Thoracic aorta (tissue), 2 donors: ENCODE measurements at regions not wholly inside any gene's neighbourhood (a gene's known extent, or its start where the extent isn't known, plus 50 kb on each side); places are given as distances from the start of the nearest gene placed in this dataset.
"Not testable (repeated sequence)": the region's sequence is repeated elsewhere in the genome, so short reads cannot be mapped to it uniquely, and the experiment has no call there.

Source experiments
- ATAC-seq: fragments of 150-250 bp; one replicate; pipeline ENCODE4 v1.8.0; 2017; ENCODE audit warnings: low read depth; ENCODE audit not compliant: insufficient number of reproducible peaks, low FRiP score
- DNase-seq: peaks from one replicate; pipeline ENCODE4 v3.0.0-alpha.2; 2020; ENCODE audit warnings: low spot score
- H3K27ac ChIP-seq, 2 donors: fragments of 200-600 bp; sonication (generic); 1 replicate in 1 of 2; 2 replicates in 1 of 2; pipeline ENCODE4 v1.5.1; 2016; ENCODE audit warnings: mild to moderate bottlenecking in 2 of 2, moderate library complexity in 2 of 2
- H3K27me3 ChIP-seq: fragments of 200-600 bp; sonication (generic); replicated peaks from 2 replicates; pipeline ENCODE4 v1.6.0; 2016; ENCODE audit warnings: mild to moderate bottlenecking; ENCODE audit not compliant: insufficient read depth
- H3K36me3 ChIP-seq: fragments of 200-600 bp; sonication (generic); one replicate; pipeline ENCODE4 v1.5.1; 2016
- H3K4me1 ChIP-seq, 2 donors: fragments of 200-600 bp; sonication (generic); 1 replicate in 1 of 2; 2 replicates in 1 of 2; pipeline versions ENCODE4 v1.5.1 to v1.6.0; 2016; ENCODE audit warnings: low read depth in 2 of 2, mild to moderate bottlenecking in 1 of 2; ENCODE audit not compliant: control insufficient read depth in 1 of 2
- H3K4me3 ChIP-seq: fragments of 200-600 bp; sonication (generic); 2 replicates; pipeline ENCODE4 v1.5.1; 2016; ENCODE audit warnings: mild to moderate bottlenecking
- H3K9me3 ChIP-seq: fragments of 200-600 bp; sonication (generic); 2 replicates; pipeline ENCODE4 v1.5.1; 2016
- CTCF ChIP-seq: fragments of 200-600 bp; sonication (generic); IDR thresholded peaks from one replicate; pipeline ENCODE4 v1.5.1; 2019; ENCODE audit warnings: antibody characterized with exemption

GRCh38 chrX:9293051-9293496, 171.8 kb upstream of the TBL1X start:
- no peaks in the 10 kb centered on the region for H3K36me3 ChIP-seq
- no peaks in the 10 kb centered on the region for H3K9me3 ChIP-seq
- no peaks in the 10 kb centered on the region for H3K4me1 ChIP-seq
- H3K27me3 ChIP-seq: no peaks in the 10 kb centered on the region
- DNase-seq: no peak
- H3K4me3 ChIP-seq: no peak overlapping the region
- ATAC-seq: no peak
- no peak for TF ChIP-seq CTCF
- H3K27ac ChIP-seq: no peak overlapping the region

GRCh38 chrX:9293903-9294302, 171.0 kb upstream of the TBL1X start:
- Histone ChIP-seq H3K27ac (no peak overlapping the region), H3K36me3 (no peaks in the 10 kb centered on the region), H3K27me3 (no peaks in the 10 kb centered on the region), H3K4me1 (no peaks in the 10 kb centered on the region), H3K9me3 (no peaks in the 10 kb centered on the region), H3K4me3 (no peak overlapping the region)
- DNase-seq (no peak), ATAC-seq (no peak)
- no peak for TF ChIP-seq CTCF

GRCh38 chrX:9295551-9295950, 169.3 kb upstream of the TBL1X start:
- Histone ChIP-seq H3K4me1 (peaks cover 0 to 6% of the 10 kb centered on the region in 2 donors), H3K27ac (no peak overlapping the region), H3K27me3 (no peaks in the 10 kb centered on the region), H3K4me3 (no peak overlapping the region), H3K36me3 (no peaks in the 10 kb centered on the region), H3K9me3 (no peaks in the 10 kb centered on the region)
- TF ChIP-seq CTCF: no peak
- ATAC-seq (no peak), DNase-seq (no peak)

GRCh38 chrX:9298221-9298620, 166.6 kb upstream of the TBL1X start:
- DNase-seq (no peak), ATAC-seq (no peak)
- Histone ChIP-seq H3K27me3 (no peaks in the 10 kb centered on the region), H3K36me3 (no peaks in the 10 kb centered on the region), H3K27ac (no peak overlapping the region), H3K4me1 (peaks cover 0 to 12% of the 10 kb centered on the region in 2 donors), H3K4me3 (no peak overlapping the region), H3K9me3 (no peaks in the 10 kb centered on the region)
- TF ChIP-seq CTCF: no peak

GRCh38 chrX:9299681-9300080, 165.2 kb upstream of the TBL1X start:
- DNase-seq, ATAC-seq, H3K4me3 ChIP-seq, H3K27me3 ChIP-seq, H3K27ac ChIP-seq, H3K9me3 ChIP-seq, H3K36me3 ChIP-seq: not testable (repeated sequence)
- H3K4me1 ChIP-seq: peaks cover 0 to 12% of the 10 kb centered on the region in 2 donors

GRCh38 chrX:9301836-9302235, 163.0 kb upstream of the TBL1X start:
- Histone ChIP-seq H3K4me1 (peaks cover 0 to 12% of the 10 kb centered on the region in 2 donors), H3K9me3 (no peaks in the 10 kb centered on the region), H3K27me3 (no peaks in the 10 kb centered on the region), H3K36me3 (no peaks in the 10 kb centered on the region), H3K4me3 (peak overlapping the region; percentile 44), H3K27ac (peak overlapping the region; percentile 34 to 56)
- ATAC-seq (no peak), DNase-seq (no peak)
- no peak for TF ChIP-seq CTCF
